ENCODE measurements at regions not wholly inside any gene's neighbourhood (a gene's known extent, or its start where the extent isn't known, plus 50 kb on each side); places are given as distances from the start of the nearest gene placed in this dataset.

DNA sequence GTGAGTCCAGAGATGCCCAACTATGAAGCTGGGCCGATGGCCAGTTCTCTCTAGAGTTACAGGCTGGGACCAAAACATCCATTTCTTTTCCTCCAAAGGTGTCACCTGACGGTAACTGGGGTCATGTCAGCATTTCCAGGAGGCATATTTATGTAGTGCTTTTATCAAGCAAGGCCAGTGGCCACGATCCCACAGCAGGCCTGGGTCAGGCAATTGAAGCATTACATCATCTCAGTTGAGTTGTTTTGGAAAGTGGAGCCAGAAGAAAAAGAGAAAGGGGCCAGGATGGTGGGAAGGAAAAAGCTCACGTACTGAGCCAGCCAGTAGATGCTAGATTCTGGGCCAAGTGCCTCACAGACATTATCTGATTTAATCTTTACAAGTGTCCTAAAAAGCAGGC lies 73.9 kb upstream of the BRINP1 start:
- Histone ChIP-seq H3K27ac (no peak overlapping the region), H3K4me3 (no peak overlapping the region), H3K4me2 (no peak overlapping the region), H3K9me3 (no peaks in the 10 kb centered on the region), H3K4me1 (no peaks in the 10 kb centered on the region)
- 0% methylated on average over 4 of the region's 4 CpGs for WGBS (ENCODE audit: missing lambda C conversion rate)
- ATAC-seq, result no peak
- ChIA-PET CTCF (interaction anchor here (1.4 kb wide), 1 partner anchor 8 kb away, joined by 3 read pairs; no protein-coding TSS in a partner anchor), POLR2A (no interaction called here)
- no peak for TF ChIP-seq FOXS1 (CRISPR knock-in tag; IDR thresholded peaks at IDR 0.05)
- TF ChIP-seq, protein P1, sequence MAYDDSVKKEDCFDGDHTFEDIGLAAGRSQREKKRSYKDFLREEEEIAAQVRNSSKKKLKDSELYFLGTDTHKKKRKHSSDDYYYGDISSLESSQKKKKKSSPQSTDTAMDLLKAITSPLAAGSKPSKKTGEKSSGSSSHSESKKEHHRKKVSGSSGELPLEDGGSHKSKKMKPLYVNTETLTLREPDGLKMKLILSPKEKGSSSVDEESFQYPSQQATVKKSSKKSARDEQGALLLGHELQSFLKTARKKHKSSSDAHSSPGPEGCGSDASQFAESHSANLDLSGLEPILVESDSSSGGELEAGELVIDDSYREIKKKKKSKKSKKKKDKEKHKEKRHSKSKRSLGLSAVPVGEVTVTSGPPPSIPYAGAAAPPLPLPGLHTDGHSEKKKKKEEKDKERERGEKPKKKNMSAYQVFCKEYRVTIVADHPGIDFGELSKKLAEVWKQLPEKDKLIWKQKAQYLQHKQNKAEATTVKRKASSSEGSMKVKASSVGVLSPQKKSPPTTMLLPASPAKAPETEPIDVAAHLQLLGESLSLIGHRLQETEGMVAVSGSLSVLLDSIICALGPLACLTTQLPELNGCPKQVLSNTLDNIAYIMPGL (CRISPR knock-in tag; IDR thresholded peaks at IDR 0.05; ENCODE audit: borderline replicate concordance), result no peak
- TF ChIP-seq, protein P2, sequence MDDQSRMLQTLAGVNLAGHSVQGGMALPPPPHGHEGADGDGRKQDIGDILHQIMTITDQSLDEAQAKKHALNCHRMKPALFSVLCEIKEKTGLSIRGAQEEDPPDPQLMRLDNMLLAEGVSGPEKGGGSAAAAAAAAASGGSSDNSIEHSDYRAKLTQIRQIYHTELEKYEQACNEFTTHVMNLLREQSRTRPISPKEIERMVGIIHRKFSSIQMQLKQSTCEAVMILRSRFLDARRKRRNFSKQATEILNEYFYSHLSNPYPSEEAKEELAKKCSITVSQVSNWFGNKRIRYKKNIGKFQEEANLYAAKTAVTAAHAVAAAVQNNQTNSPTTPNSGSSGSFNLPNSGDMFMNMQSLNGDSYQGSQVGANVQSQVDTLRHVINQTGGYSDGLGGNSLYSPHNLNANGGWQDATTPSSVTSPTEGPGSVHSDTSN (IDR thresholded peaks at IDR 0.05), result no peak
- TF ChIP-seq, protein P3, sequence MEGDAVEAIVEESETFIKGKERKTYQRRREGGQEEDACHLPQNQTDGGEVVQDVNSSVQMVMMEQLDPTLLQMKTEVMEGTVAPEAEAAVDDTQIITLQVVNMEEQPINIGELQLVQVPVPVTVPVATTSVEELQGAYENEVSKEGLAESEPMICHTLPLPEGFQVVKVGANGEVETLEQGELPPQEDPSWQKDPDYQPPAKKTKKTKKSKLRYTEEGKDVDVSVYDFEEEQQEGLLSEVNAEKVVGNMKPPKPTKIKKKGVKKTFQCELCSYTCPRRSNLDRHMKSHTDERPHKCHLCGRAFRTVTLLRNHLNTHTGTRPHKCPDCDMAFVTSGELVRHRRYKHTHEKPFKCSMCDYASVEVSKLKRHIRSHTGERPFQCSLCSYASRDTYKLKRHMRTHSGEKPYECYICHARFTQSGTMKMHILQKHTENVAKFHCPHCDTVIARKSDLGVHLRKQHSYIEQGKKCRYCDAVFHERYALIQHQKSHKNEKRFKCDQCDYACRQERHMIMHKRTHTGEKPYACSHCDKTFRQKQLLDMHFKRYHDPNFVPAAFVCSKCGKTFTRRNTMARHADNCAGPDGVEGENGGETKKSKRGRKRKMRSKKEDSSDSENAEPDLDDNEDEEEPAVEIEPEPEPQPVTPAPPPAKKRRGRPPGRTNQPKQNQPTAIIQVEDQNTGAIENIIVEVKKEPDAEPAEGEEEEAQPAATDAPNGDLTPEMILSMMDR (IDR thresholded peaks at IDR 0.05), result no peak
- TF ChIP-seq, protein P4, sequence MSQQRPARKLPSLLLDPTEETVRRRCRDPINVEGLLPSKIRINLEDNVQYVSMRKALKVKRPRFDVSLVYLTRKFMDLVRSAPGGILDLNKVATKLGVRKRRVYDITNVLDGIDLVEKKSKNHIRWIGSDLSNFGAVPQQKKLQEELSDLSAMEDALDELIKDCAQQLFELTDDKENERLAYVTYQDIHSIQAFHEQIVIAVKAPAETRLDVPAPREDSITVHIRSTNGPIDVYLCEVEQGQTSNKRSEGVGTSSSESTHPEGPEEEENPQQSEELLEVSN (IDR thresholded peaks at IDR 0.05; ENCODE audit: borderline replicate concordance, low read depth), result no peak
- TF ChIP-seq, protein P5, sequence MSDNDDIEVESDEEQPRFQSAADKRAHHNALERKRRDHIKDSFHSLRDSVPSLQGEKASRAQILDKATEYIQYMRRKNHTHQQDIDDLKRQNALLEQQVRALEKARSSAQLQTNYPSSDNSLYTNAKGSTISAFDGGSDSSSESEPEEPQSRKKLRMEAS (IDR thresholded peaks at IDR 0.05), result no peak
- TF ChIP-seq JUN (IDR thresholded peaks at IDR 0.05), result no peak
- no peak for TF ChIP-seq NFE2L2 (conservative IDR thresholded peaks at IDR 0.05; ENCODE audit: low read length)
- TF ChIP-seq ZFP36 (IDR thresholded peaks at IDR 0.05; ENCODE audit: borderline replicate concordance, partially characterized antibody), result no peak
- no peak for TF ChIP-seq KDM1A (IDR thresholded peaks at IDR 0.05; ENCODE audit: low read depth)
- TF ChIP-seq BHLHE40 (IDR thresholded peaks at IDR 0.05; ENCODE audit: low read depth, low read length), result no peak
- TF ChIP-seq PHF8 (IDR thresholded peaks at IDR 0.05; ENCODE audit: borderline replicate concordance, low read depth), result no peak
- TF ChIP-seq TP53 (CRISPR knock-in tag; IDR thresholded peaks at IDR 0.05), result no peak
- TF ChIP-seq HOXA7 (CRISPR knock-in tag; IDR thresholded peaks at IDR 0.05), result no peak
- no peak for TF ChIP-seq ZSCAN20 (CRISPR knock-in tag; IDR thresholded peaks at IDR 0.05)
- no peak for TF ChIP-seq GATA3 (IDR thresholded peaks at IDR 0.05; ENCODE audit: borderline replicate concordance)
- TF ChIP-seq TFCP2L1 (CRISPR knock-in tag; IDR thresholded peaks at IDR 0.05), result no peak
- TF ChIP-seq MAFK (IDR thresholded peaks at IDR 0.05; ENCODE audit: partially characterized antibody), result no peak
- DNase-seq (ENCODE audit: low read depth in 1 of 2, low spot score in 1 of 2), result no peak
- FAIRE-seq, result no peak

DNA sequence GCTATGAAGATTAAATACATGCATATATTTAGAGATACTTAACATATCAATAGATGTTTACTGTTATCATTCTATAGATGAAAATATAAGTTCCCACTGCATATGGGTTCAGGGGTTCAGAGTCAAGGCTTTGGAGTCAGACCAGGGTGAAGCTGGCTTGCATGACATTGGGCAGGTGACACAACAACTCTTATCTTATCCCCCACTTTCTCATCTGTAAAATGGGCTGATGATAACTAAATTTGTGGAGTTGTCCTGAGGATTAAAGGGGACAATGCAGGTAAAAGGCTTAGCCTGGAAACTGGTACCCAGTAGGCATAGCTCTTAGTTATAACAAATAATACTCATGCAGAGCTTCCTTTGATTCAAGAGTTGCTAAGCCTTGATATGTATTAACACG lies 72.6 kb upstream of the BRINP1 start:
- WGBS (ENCODE audit: missing lambda C conversion rate), result 3% methylated on average over 1 of the region's 1 CpG
- DNase-seq (ENCODE audit: low read depth in 1 of 2, low spot score in 1 of 2), result no peak
- no peak for ATAC-seq
- FAIRE-seq, result no peak
- H3K9me3 ChIP-seq, result no peaks in the 10 kb centered on the region
- ChIA-PET POLR2A (no interaction called here), CTCF (no interaction called here)
- H3K4me2 ChIP-seq, result no peak overlapping the region
- no peak overlapping the region for H3K4me3 ChIP-seq
- no peak overlapping the region for H3K27ac ChIP-seq
- no peaks in the 10 kb centered on the region for H3K4me1 ChIP-seq
- TF ChIP-seq, protein P6, sequence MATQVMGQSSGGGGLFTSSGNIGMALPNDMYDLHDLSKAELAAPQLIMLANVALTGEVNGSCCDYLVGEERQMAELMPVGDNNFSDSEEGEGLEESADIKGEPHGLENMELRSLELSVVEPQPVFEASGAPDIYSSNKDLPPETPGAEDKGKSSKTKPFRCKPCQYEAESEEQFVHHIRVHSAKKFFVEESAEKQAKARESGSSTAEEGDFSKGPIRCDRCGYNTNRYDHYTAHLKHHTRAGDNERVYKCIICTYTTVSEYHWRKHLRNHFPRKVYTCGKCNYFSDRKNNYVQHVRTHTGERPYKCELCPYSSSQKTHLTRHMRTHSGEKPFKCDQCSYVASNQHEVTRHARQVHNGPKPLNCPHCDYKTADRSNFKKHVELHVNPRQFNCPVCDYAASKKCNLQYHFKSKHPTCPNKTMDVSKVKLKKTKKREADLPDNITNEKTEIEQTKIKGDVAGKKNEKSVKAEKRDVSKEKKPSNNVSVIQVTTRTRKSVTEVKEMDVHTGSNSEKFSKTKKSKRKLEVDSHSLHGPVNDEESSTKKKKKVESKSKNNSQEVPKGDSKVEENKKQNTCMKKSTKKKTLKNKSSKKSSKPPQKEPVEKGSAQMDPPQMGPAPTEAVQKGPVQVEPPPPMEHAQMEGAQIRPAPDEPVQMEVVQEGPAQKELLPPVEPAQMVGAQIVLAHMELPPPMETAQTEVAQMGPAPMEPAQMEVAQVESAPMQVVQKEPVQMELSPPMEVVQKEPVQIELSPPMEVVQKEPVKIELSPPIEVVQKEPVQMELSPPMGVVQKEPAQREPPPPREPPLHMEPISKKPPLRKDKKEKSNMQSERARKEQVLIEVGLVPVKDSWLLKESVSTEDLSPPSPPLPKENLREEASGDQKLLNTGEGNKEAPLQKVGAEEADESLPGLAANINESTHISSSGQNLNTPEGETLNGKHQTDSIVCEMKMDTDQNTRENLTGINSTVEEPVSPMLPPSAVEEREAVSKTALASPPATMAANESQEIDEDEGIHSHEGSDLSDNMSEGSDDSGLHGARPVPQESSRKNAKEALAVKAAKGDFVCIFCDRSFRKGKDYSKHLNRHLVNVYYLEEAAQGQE (IDR thresholded peaks at IDR 0.05), result no peak
- TF ChIP-seq NFE2L2 (conservative IDR thresholded peaks at IDR 0.05; ENCODE audit: low read length), result no peak
- TF ChIP-seq, protein P7, sequence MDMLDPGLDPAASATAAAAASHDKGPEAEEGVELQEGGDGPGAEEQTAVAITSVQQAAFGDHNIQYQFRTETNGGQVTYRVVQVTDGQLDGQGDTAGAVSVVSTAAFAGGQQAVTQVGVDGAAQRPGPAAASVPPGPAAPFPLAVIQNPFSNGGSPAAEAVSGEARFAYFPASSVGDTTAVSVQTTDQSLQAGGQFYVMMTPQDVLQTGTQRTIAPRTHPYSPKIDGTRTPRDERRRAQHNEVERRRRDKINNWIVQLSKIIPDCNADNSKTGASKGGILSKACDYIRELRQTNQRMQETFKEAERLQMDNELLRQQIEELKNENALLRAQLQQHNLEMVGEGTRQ (IDR thresholded peaks at IDR 0.05), result no peak
- no peak for TF ChIP-seq GATA3 (IDR thresholded peaks at IDR 0.05; ENCODE audit: borderline replicate concordance)
- no peak for TF ChIP-seq RAD21 (conservative IDR thresholded peaks at IDR 0.05 in 1 of 2, IDR thresholded peaks at IDR 0.05 in 1 of 2)
- TF ChIP-seq FOSB (CRISPR knock-in tag; IDR thresholded peaks at IDR 0.05), result no peak
- no peak for TF ChIP-seq MAFK (IDR thresholded peaks at IDR 0.05; ENCODE audit: partially characterized antibody)
- TF ChIP-seq, protein P8, sequence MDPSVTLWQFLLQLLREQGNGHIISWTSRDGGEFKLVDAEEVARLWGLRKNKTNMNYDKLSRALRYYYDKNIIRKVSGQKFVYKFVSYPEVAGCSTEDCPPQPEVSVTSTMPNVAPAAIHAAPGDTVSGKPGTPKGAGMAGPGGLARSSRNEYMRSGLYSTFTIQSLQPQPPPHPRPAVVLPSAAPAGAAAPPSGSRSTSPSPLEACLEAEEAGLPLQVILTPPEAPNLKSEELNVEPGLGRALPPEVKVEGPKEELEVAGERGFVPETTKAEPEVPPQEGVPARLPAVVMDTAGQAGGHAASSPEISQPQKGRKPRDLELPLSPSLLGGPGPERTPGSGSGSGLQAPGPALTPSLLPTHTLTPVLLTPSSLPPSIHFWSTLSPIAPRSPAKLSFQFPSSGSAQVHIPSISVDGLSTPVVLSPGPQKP (IDR thresholded peaks at IDR 0.05; ENCODE audit: low read depth, low read length), result no peak
- no peak for TF ChIP-seq JUNB (IDR thresholded peaks at IDR 0.05)
- TF ChIP-seq MAZ (IDR thresholded peaks at IDR 0.05; ENCODE audit: borderline replicate concordance, low read depth, low read length), result no peak
- TF ChIP-seq TP53 (CRISPR knock-in tag; IDR thresholded peaks at IDR 0.05), result no peak
- no peak for TF ChIP-seq EHF (CRISPR knock-in tag; IDR thresholded peaks at IDR 0.05)

Data from A549 (cell line).